ENCODE measurements at regions not wholly inside any gene's neighbourhood (a gene's known extent, or its start where the extent isn't known, plus 50 kb on each side); places are given as distances from the start of the nearest gene placed in this dataset.

- Histone ChIP-seq H3K4me3 (no peak overlapping the region), H3K4me1 (no peaks in the 10 kb centered on the region), H3K27me3 (no peaks in the 10 kb centered on the region), H3K27ac (no peak overlapping the region), H3K9me3 (no peaks in the 10 kb centered on the region), H3K36me3 (no peaks in the 10 kb centered on the region)
- intact Hi-C loops (cut with DNase I; ENCODE audit: low total_unique reads) (no loop called here), in situ Hi-C loops (cut with MboI; ENCODE audit: low sequenced_read_pairs in 4 of 4) (no loop called here)
- DNase-seq (no peak), ATAC-seq (no peak)
- TF ChIP-seq POLR2A (IDR thresholded peaks at IDR 0.05) (no peak), CTCF (IDR thresholded peaks at IDR 0.05 in 4 of 5, conservative IDR thresholded peaks at IDR 0.05 in 1 of 5) (no peak)
Measured at GRCh38 chr2:22600999-22601398, 784.0 kb upstream of the KLHL29 start.

- Histone ChIP-seq H3K27ac (no peak overlapping the region), H3K4me1 (no peaks in the 10 kb centered on the region), H3K27me3 (no peaks in the 10 kb centered on the region), H3K9me3 (no peaks in the 10 kb centered on the region), H3K4me3 (no peak overlapping the region), H3K36me3 (no peaks in the 10 kb centered on the region)
- DNase-seq, result no peak
- in situ Hi-C loops (cut with MboI; ENCODE audit: low sequenced_read_pairs in 4 of 4), result no loop called here
- ATAC-seq, result no peak
- TF ChIP-seq CTCF (IDR thresholded peaks at IDR 0.05 in 4 of 5, conservative IDR thresholded peaks at IDR 0.05 in 1 of 5) (no peak), POLR2A (IDR thresholded peaks at IDR 0.05) (no peak)
- intact Hi-C loops (cut with DNase I; ENCODE audit: low total_unique reads), result no loop called here
Measured at GRCh38 chr2:22604136-22604535, 780.8 kb upstream of the KLHL29 start.

- Histone ChIP-seq H3K4me1 (no peaks in the 10 kb centered on the region), H3K27me3 (no peaks in the 10 kb centered on the region), H3K9me3 (no peaks in the 10 kb centered on the region), H3K4me3 (no peak overlapping the region), H3K27ac (no peak overlapping the region), H3K36me3 (no peaks in the 10 kb centered on the region)
- in situ Hi-C loops (cut with MboI; ENCODE audit: low sequenced_read_pairs in 4 of 4), result no loop called here
- intact Hi-C loops (cut with DNase I; ENCODE audit: low total_unique reads), result no loop called here
- DNase-seq, result no peak
- no peak for TF ChIP-seq POLR2A (IDR thresholded peaks at IDR 0.05)
- TF ChIP-seq CTCF (IDR thresholded peaks at IDR 0.05 in 4 of 5, conservative IDR thresholded peaks at IDR 0.05 in 1 of 5), result no peak
- ATAC-seq, result no peak
Measured at GRCh38 chr2:22616031-22616430, 768.9 kb upstream of the KLHL29 start.

GRCh38 chr2:22623620-22624019, 761.4 kb upstream of the KLHL29 start:
- Histone ChIP-seq H3K27ac (no peak overlapping the region), H3K9me3 (no peaks in the 10 kb centered on the region), H3K4me3 (no peak overlapping the region), H3K27me3 (no peaks in the 10 kb centered on the region), H3K36me3 (no peaks in the 10 kb centered on the region), H3K4me1 (no peaks in the 10 kb centered on the region)
- intact Hi-C loops (cut with DNase I; ENCODE audit: low total_unique reads) (no loop called here), in situ Hi-C loops (cut with MboI; ENCODE audit: low sequenced_read_pairs in 4 of 4) (no loop called here)
- no peak for DNase-seq
- TF ChIP-seq POLR2A (IDR thresholded peaks at IDR 0.05) (no peak), CTCF (IDR thresholded peaks at IDR 0.05 in 4 of 5, conservative IDR thresholded peaks at IDR 0.05 in 1 of 5) (no peak)
- no peak for ATAC-seq

- ATAC-seq (no peak), DNase-seq (no peak)
- TF ChIP-seq CTCF (IDR thresholded peaks at IDR 0.05 in 4 of 5, conservative IDR thresholded peaks at IDR 0.05 in 1 of 5), result no peak
- no peak for TF ChIP-seq POLR2A (IDR thresholded peaks at IDR 0.05)
- in situ Hi-C loops (cut with MboI; ENCODE audit: low sequenced_read_pairs in 4 of 4) (no loop called here), intact Hi-C loops (cut with DNase I; ENCODE audit: low total_unique reads) (no loop called here)
- no peak overlapping the region for H3K27ac ChIP-seq
- H3K9me3 ChIP-seq, result no peaks in the 10 kb centered on the region
- no peaks in the 10 kb centered on the region for H3K27me3 ChIP-seq
- no peaks in the 10 kb centered on the region for H3K36me3 ChIP-seq
- no peak overlapping the region for H3K4me3 ChIP-seq
- H3K4me1 ChIP-seq, result no peaks in the 10 kb centered on the region
Measured at GRCh38 chr2:22626621-22627020, 758.4 kb upstream of the KLHL29 start.

Measured in gastrocnemius medialis (tissue), 4 donors.